ENCODE measurements at regions not wholly inside any gene's neighbourhood (a gene's known extent, or its start where the extent isn't known, plus 50 kb on each side); places are given as distances from the start of the nearest gene placed in this dataset.

DNA sequence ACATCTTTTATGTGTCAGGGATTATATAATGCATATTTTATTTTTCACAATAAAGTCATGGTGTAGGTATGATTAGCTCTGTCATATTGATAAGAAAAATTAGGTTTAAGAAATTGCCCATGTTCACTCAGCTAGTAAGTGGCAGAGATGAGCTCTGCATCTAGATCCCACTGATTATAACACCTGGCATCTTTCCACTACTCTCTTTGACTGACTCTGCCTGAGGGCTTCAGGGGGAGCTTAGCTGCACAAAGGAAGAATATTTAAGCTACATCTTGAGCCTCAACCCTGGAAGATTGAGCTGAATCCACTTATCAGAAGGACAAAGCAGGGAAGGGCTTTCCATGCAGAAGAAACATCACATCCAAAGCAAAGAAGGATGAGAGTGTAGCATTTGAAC, 190.4 kb downstream of the MIS18A start:
- Histone ChIP-seq H2AFZ (ENCODE audit: control insufficient read depth, low read depth, low read length) (no peak overlapping the region), H3K9ac (ENCODE audit: control insufficient read depth, insufficient read depth, low read length) (no peak overlapping the region), H3K4me2 (ENCODE audit: control insufficient read depth, insufficient read depth) (no peak overlapping the region), H3K27me3 (replicated peaks in 1 of 2; ENCODE audit: control insufficient read depth in 2 of 2, insufficient read depth in 2 of 2, low read length in 1 of 2) (no peaks in the 10 kb centered on the region), H3K36me3 (ENCODE audit: control insufficient read depth in 2 of 2, insufficient read depth in 2 of 2, low read length in 1 of 2) (no peaks in the 10 kb centered on the region), H3K4me1 (ENCODE audit: control insufficient read depth, insufficient read depth, low read length) (no peaks in the 10 kb centered on the region), H3K4me3 (no peak overlapping the region), H3K79me2 (ENCODE audit: control insufficient read depth, insufficient read depth, low read length) (no peaks in the 10 kb centered on the region), H3K27ac (ENCODE audit: control insufficient read depth, insufficient read depth) (no peak overlapping the region), H4K20me1 (ENCODE audit: control insufficient read depth, insufficient read depth) (no peaks in the 10 kb centered on the region), H3K9me3 (replicated peaks; ENCODE audit: control insufficient read depth, insufficient read depth, low read length) (no peaks in the 10 kb centered on the region; the same call in 2 of the 3 replicates)
- no peak for ATAC-seq
- CTCF ChIA-PET = no interaction called here
- POLR2A ChIA-PET = no interaction called here
- no peak for DNase-seq (ENCODE audit: low read depth, low spot score)
- TF ChIP-seq MAX (IDR thresholded peaks at IDR 0.05; ENCODE audit: low read depth, low read length) (no peak), TARDBP (IDR thresholded peaks at IDR 0.05; ENCODE audit: borderline replicate concordance) (no peak), FOS (IDR thresholded peaks at IDR 0.05; ENCODE audit: borderline replicate concordance, extremely low read depth, insufficient read length) (no peak), SREBF1 (IDR thresholded peaks at IDR 0.05; ENCODE audit: low read length) (no peak), YBX1 (IDR thresholded peaks at IDR 0.05) (no peak), KLF5 (IDR thresholded peaks at IDR 0.05; ENCODE audit: partially characterized antibody) (no peak), PAX8 (IDR thresholded peaks at IDR 0.05) (no peak), CREB1 (IDR thresholded peaks at IDR 0.05; ENCODE audit: low read depth) (no peak)
- TF ChIP-seq, protein P1, sequence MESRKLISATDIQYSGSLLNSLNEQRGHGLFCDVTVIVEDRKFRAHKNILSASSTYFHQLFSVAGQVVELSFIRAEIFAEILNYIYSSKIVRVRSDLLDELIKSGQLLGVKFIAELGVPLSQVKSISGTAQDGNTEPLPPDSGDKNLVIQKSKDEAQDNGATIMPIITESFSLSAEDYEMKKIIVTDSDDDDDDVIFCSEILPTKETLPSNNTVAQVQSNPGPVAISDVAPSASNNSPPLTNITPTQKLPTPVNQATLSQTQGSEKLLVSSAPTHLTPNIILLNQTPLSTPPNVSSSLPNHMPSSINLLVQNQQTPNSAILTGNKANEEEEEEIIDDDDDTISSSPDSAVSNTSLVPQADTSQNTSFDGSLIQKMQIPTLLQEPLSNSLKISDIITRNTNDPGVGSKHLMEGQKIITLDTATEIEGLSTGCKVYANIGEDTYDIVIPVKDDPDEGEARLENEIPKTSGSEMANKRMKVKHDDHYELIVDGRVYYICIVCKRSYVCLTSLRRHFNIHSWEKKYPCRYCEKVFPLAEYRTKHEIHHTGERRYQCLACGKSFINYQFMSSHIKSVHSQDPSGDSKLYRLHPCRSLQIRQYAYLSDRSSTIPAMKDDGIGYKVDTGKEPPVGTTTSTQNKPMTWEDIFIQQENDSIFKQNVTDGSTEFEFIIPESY (IDR thresholded peaks at IDR 0.05) = no peak
- intact Hi-C loops (cut with micrococcal nuclease; ENCODE audit: unreplicated experiment) (no loop called here), in situ Hi-C loops (cut with MboI) (no loop called here)
- FAIRE-seq = no peak
- no TSS peak for BruUV-seq (replicated peaks)
- RAD21 ChIA-PET (ENCODE audit: unreplicated experiment) = no interaction called here
- SMC1A ChIA-PET (ENCODE audit: uncharacterized antibody, unreplicated experiment) = interaction anchor here (0.6 kb wide), 1 partner anchor 284 kb away, joined by 3 read pairs; no protein-coding TSS in a partner anchor
